A549 (cell line): ENCODE measurements at regions not wholly inside any gene's neighbourhood (a gene's known extent, or its start where the extent isn't known, plus 50 kb on each side); places are given as distances from the start of the nearest gene placed in this dataset.

Experiments used
- ATAC-seq, 2 experiments: fragments of 200-7000 bp in 1 of 2; fragments of >200 bp in 1 of 2; cut with Nextera tagmentation in 1 of 2; cut with Tn5 transposase in 1 of 2; 3 replicates each; pipeline versions ENCODE4 v1.8.0 to v1.9.1; 2018 to 2020; ENCODE audit warnings: mild to moderate bottlenecking in 1 of 2, moderate library complexity in 1 of 2
- CTCF ChIA-PET: fragments of 300-600 bp; sonication (Branson Sonifier 250); formaldehyde crosslinking; extraction: SDS; loops from one replicate; lab custom pipeline; 2021; ENCODE audit warnings: antibody characterized with exemption, inconsistent platforms; lab: Yijun Ruan, JAX
- POLR2A ChIA-PET: fragments of 350-600 bp; formaldehyde crosslinking; extraction: SDS; loops from one replicate; lab custom pipeline; 2021; ENCODE audit warnings: antibody characterized with exemption, inconsistent platforms; lab: Yijun Ruan, JAX
- DNase-seq, 2 experiments: peaks; one replicate each; pipeline versions ENCODE4 v3.0.0 to v3.0.0-alpha.2; 2011 to 2016; ENCODE audit warnings: low read depth in 1 of 2, low spot score in 1 of 2
- FAIRE-seq: peaks from 2 replicates; lab custom pipeline; 2011; peaks lifted over from hg19 to GRCh38; lab: Jason Lieb, UNC
- H3K27ac ChIP-seq, 2 experiments: fragments of >200 bp; sonication (Bioruptor Twin); formaldehyde crosslinking; 3 replicates each; pipeline ENCODE4 v1.5.1; 2016 to 2017
- H3K4me1 ChIP-seq: fragments of >200 bp; sonication (Bioruptor Twin); formaldehyde crosslinking; 3 replicates; pipeline ENCODE4 v1.6.1; 2016
- H3K4me2 ChIP-seq: fragments of >200 bp; sonication (Bioruptor Twin); formaldehyde crosslinking; 3 replicates; pipeline ENCODE4 v1.6.1; 2016
- H3K4me3 ChIP-seq: fragments of >200 bp; sonication (Bioruptor Twin); formaldehyde crosslinking; 3 replicates; pipeline ENCODE4 v1.5.1; 2016
- H3K9me3 ChIP-seq: fragments of >200 bp; sonication (Bioruptor Twin); formaldehyde crosslinking; 3 replicates; pipeline ENCODE4 v1.6.1; 2016
- BCL3 ChIP-seq: fragments of >200 bp; sonication (Bioruptor Twin); formaldehyde crosslinking; IDR thresholded peaks from 3 replicates; pipeline ENCODE4 v1.6.1; 2016
- CBX2 ChIP-seq: fragments of 200-600 bp; sonication (generic); IDR thresholded peaks from 2 replicates; pipeline ENCODE4 v1.6.1; 2016; ENCODE audit warnings: low read depth, mild to moderate bottlenecking, borderline replicate concordance
- CBX8 ChIP-seq: fragments of 200-600 bp; sonication (generic); IDR thresholded peaks from 2 replicates; pipeline ENCODE4 v1.6.1; 2016
- CEBPB ChIP-seq, 2 experiments: fragments of >200 bp in 1 of 2; sonication (Bioruptor Twin) in 1 of 2; formaldehyde crosslinking in 1 of 2; IDR thresholded peaks; 2 replicates each; pipeline ENCODE4 v1.6.1; 2012 to 2016
- CHD4 ChIP-seq: fragments of 200-600 bp; sonication (generic); IDR thresholded peaks from 2 replicates; pipeline ENCODE4 v1.6.1; 2016; ENCODE audit warnings: antibody characterized with exemption, mild to moderate bottlenecking, borderline replicate concordance
- CTCF ChIP-seq: fragments of >200 bp; sonication (Bioruptor Twin); formaldehyde crosslinking; IDR thresholded peaks from 3 replicates; pipeline ENCODE4 v1.5.1; 2016
- EHF ChIP-seq: fragments of 250-450 bp; sonication (Bioruptor Pico); IDR thresholded peaks from 2 replicates; pipeline ENCODE4 v1.5.0; 2020; ENCODE audit warnings: mild to moderate bottlenecking
- EHMT2 ChIP-seq: fragments of 200-600 bp; sonication (generic); IDR thresholded peaks from 2 replicates; pipeline ENCODE4 v1.6.1; 2016; ENCODE audit warnings: antibody characterized with exemption, low read depth, mild to moderate bottlenecking, moderate library complexity
- ESRRA ChIP-seq: fragments of 150-350 bp; IDR thresholded peaks from 2 replicates; pipeline ENCODE4 v1.6.1; 2014; ENCODE audit warnings: mild to moderate bottlenecking, low read length, borderline replicate concordance
- FOSB ChIP-seq: fragments of 250-450 bp; sonication (Bioruptor Pico); IDR thresholded peaks from 2 replicates; pipeline ENCODE4 v1.5.0; 2020; ENCODE audit warnings: mild to moderate bottlenecking, moderate library complexity
- FOXS1 ChIP-seq: fragments of 250-450 bp; sonication (Bioruptor Pico); IDR thresholded peaks from 2 replicates; pipeline ENCODE4 v1.5.0; 2020; ENCODE audit warnings: mild to moderate bottlenecking, moderate library complexity
- GATA3 ChIP-seq: IDR thresholded peaks from 2 replicates; pipeline ENCODE4 v1.6.1; 2012; ENCODE audit warnings: borderline replicate concordance
- HES2 ChIP-seq: fragments of >200 bp; sonication (Bioruptor Twin); formaldehyde crosslinking; IDR thresholded peaks from 2 replicates; pipeline ENCODE4 v1.6.1; 2016
- HEYL ChIP-seq: fragments of 250-450 bp; sonication (Bioruptor Pico); IDR thresholded peaks from 2 replicates; pipeline ENCODE4 v1.8.0; 2021; ENCODE audit warnings: mild to moderate bottlenecking, moderate library complexity
- HOXA7 ChIP-seq: fragments of 250-450 bp; sonication (Bioruptor Pico); IDR thresholded peaks from 2 replicates; pipeline ENCODE4 v1.5.0; 2020; ENCODE audit warnings: mild to moderate bottlenecking, moderate library complexity
- KDM5A ChIP-seq: fragments of 200-600 bp; sonication (generic); IDR thresholded peaks from 2 replicates; pipeline ENCODE4 v1.6.1; 2016; ENCODE audit warnings: antibody characterized with exemption, mild to moderate bottlenecking
- MAFK ChIP-seq: fragments of 450-650 bp; IDR thresholded peaks from 2 replicates; pipeline ENCODE4 v1.6.1; 2014; ENCODE audit not compliant: partially characterized antibody
- MAX ChIP-seq: IDR thresholded peaks from 2 replicates; pipeline ENCODE4 v1.6.1; 2012
- PHF8 ChIP-seq: fragments of 200-600 bp; sonication (generic); IDR thresholded peaks from 2 replicates; pipeline ENCODE4 v1.6.1; 2016; ENCODE audit warnings: low read depth, mild to moderate bottlenecking, antibody characterized with exemption, moderate library complexity, borderline replicate concordance
- SMC3 ChIP-seq: fragments of >200 bp; sonication (Bioruptor Twin); formaldehyde crosslinking; IDR thresholded peaks from 3 replicates; pipeline ENCODE4 v1.6.1; 2018; ENCODE audit warnings: inconsistent platforms
- TP53 ChIP-seq: fragments of 250-450 bp; sonication (Bioruptor Pico); IDR thresholded peaks from 2 replicates; pipeline ENCODE4 v1.5.0; 2021; ENCODE audit warnings: mild to moderate bottlenecking, moderate library complexity
- USF2 ChIP-seq: fragments of 450-650 bp; IDR thresholded peaks from 2 replicates; pipeline ENCODE4 v1.6.1; 2014; ENCODE audit warnings: antibody characterized with exemption
- ZFP36 ChIP-seq: fragments of 450-650 bp; IDR thresholded peaks from 2 replicates; pipeline ENCODE4 v1.6.1; 2014; ENCODE audit warnings: borderline replicate concordance; ENCODE audit not compliant: partially characterized antibody
- WGBS: methylation state at CpG from one replicate; pipeline ENCODE4 v1.1.6; 2017; ENCODE audit errors: missing lambda C conversion rate; 5-methylcytosine and 5-hydroxymethylcytosine counted together

GRCh38 chr13:40438999-40439797, 227.2 kb downstream of the FOXO1 start:
- CTCF ChIA-PET = interaction anchor here (0.6 kb wide), 1 partner anchor 18 kb away, joined by 3 read pairs; no protein-coding TSS in a partner anchor
- TF ChIP-seq FOSB (CRISPR knock-in tag) (no peak), USF2 (no peak), BCL3 (no peak), HES2 (no peak), MAFK (no peak), CBX2 (no peak), CHD4 (no peak), EHF (CRISPR knock-in tag) (no peak), KDM5A (no peak), ZFP36 (no peak)
- Histone ChIP-seq H3K4me2 (no peak overlapping the region), H3K27ac (no peak overlapping the region), H3K9me3 (no peaks in the 10 kb centered on the region), H3K4me3 (no peak overlapping the region), H3K4me1 (peaks cover 9% of the 10 kb centered on the region; the same call in 2 of the 3 replicates)
- POLR2A ChIA-PET = no interaction called here
- FAIRE-seq (no peak), DNase-seq (no peak), ATAC-seq (no peak)
- 82% methylated on average over 11 of the region's 12 CpGs for WGBS

- Histone ChIP-seq H3K4me3 (no peak overlapping the region), H3K27ac (no peak overlapping the region), H3K4me1 (peaks cover 9% of the 10 kb centered on the region; the same call in 2 of the 3 replicates), H3K4me2 (no peak overlapping the region), H3K9me3 (no peaks in the 10 kb centered on the region)
- ATAC-seq (no peak), DNase-seq (no peak), FAIRE-seq (no peak)
- TF ChIP-seq HES2 (no peak), MAX (no peak), FOXS1 (CRISPR knock-in tag) (no peak), ESRRA (no peak), GATA3 (no peak), CHD4 (no peak), CEBPB (IDR thresholded peaks at IDR 0.05) (no peak), CBX8 (no peak), HOXA7 (CRISPR knock-in tag) (no peak), EHF (CRISPR knock-in tag) (no peak), PHF8 (no peak), CBX2 (no peak), CTCF (no peak), SMC3 (no peak), TP53 (CRISPR knock-in tag) (no peak), HEYL (CRISPR knock-in tag) (no peak), EHMT2 (no peak)
- POLR2A ChIA-PET = no interaction called here
- CTCF ChIA-PET = no interaction called here
Observed at GRCh38 chr13:40439928-40440327, 226.5 kb downstream of the FOXO1 start.
